ENCODE measurements at regions not wholly inside any gene's neighbourhood (a gene's known extent, or its start where the extent isn't known, plus 50 kb on each side); places are given as distances from the start of the nearest gene placed in this dataset.

GRCh38 chr4:57426779-57427395, 316.7 kb upstream of the IGFBP7 start (continued):
- TF ChIP-seq CTCF (tag by site-specific recombination; IDR thresholded peaks at IDR 0.05), result 0 out of 2 replicates have a peak, but pooled peaks have one; percentile 17
- TF ChIP-seq ZNF830 (tag by site-specific recombination; IDR thresholded peaks at IDR 0.05; ENCODE audit: low read depth), result no peak
- no peak for TF ChIP-seq ZFHX2 (tag by site-specific recombination; conservative IDR thresholded peaks at IDR 0.05)
- TF ChIP-seq ZNF211 (tag by site-specific recombination; IDR thresholded peaks at IDR 0.05; ENCODE audit: low read depth), result no peak
- TF ChIP-seq ZBTB11 (tag by site-specific recombination; conservative IDR thresholded peaks at IDR 0.05; ENCODE audit: low read depth), result no peak

GRCh38 chr4:57425610-57426009, 315.4 kb upstream of the IGFBP7 start:
- Histone ChIP-seq H3K4me3 (ENCODE audit: low read depth, low read length) (no peak overlapping the region), H3K9me3 (ENCODE audit: control insufficient read depth, insufficient read depth, low read depth, low read length) (no peaks in the 10 kb centered on the region), H3K4me1 (ENCODE audit: control insufficient read depth, insufficient read depth, low read length) (no peaks in the 10 kb centered on the region), H3K27ac (ENCODE audit: extremely low read depth, low read depth, low read length) (no peak overlapping the region), H3K36me3 (ENCODE audit: control insufficient read depth in 2 of 2, insufficient read depth in 1 of 2, low read length in 2 of 2) (no peaks in the 10 kb centered on the region)
- TF ChIP-seq ZNF223 (tag by site-specific recombination; IDR thresholded peaks at IDR 0.05) (no peak), ZNF404 (tag by site-specific recombination; IDR thresholded peaks at IDR 0.05) (no peak), ZNF626 (tag by site-specific recombination; IDR thresholded peaks at IDR 0.05) (no peak), KLF8 (tag by site-specific recombination; IDR thresholded peaks at IDR 0.05) (no peak), ZNF76 (tag by site-specific recombination; IDR thresholded peaks at IDR 0.05; ENCODE audit: borderline replicate concordance, low read depth) (no peak), ZNF138 (tag by site-specific recombination; IDR thresholded peaks at IDR 0.05; ENCODE audit: borderline replicate concordance) (no peak), ZNF433 (tag by site-specific recombination; IDR thresholded peaks at IDR 0.05; ENCODE audit: low read depth) (no peak), ZNF280D (tag by site-specific recombination; IDR thresholded peaks at IDR 0.05) (no peak), ZNF23 (tag by site-specific recombination; IDR thresholded peaks at IDR 0.05; ENCODE audit: borderline replicate concordance) (no peak), ZNF791 (tag by site-specific recombination; IDR thresholded peaks at IDR 0.05) (no peak), ZNF354C (tag by site-specific recombination; IDR thresholded peaks at IDR 0.05; ENCODE audit: borderline replicate concordance, low read depth) (no peak), ZNF423 (tag by site-specific recombination; IDR thresholded peaks at IDR 0.05) (no peak), RBAK (tag by site-specific recombination; IDR thresholded peaks at IDR 0.05) (no peak), ZNF558 (tag by site-specific recombination; IDR thresholded peaks at IDR 0.05) (no peak)
- POLR2A ChIA-PET, result no interaction called here
- CTCF ChIA-PET, result interaction anchor here (0.6 to 3.8 kb wide), 9 partner anchors 9 to 1012 kb away, joined by 3 to 25 read pairs (median 3); no protein-coding TSS in a partner anchor
